IMR-90 (cell line): ENCODE measurements at regions not wholly inside any gene's neighbourhood (a gene's known extent, or its start where the extent isn't known, plus 50 kb on each side); places are given as distances from the start of the nearest gene placed in this dataset.

Experiments used
- MAZ ChIP-seq: IDR thresholded peaks from 2 replicates; pipeline ENCODE4 v1.6.1; 2012; ENCODE audit warnings: low read depth, mild to moderate bottlenecking, low read length, improper control_type of control experiment, moderate library complexity, borderline replicate concordance
- POLR2A ChIP-seq: IDR thresholded peaks from 2 replicates; pipeline ENCODE4 v1.6.1; 2012; ENCODE audit warnings: mild to moderate bottlenecking, low read depth, low read length
- USF2 ChIP-seq: fragments of 150-350 bp; IDR thresholded peaks from 2 replicates; pipeline ENCODE4 v1.6.1; 2017; ENCODE audit warnings: mild to moderate bottlenecking, antibody characterized with exemption, low read length, low read depth
- TF ChIP-seq, protein P1 (sequence below): conservative IDR thresholded peaks from 2 replicates; pipeline ENCODE4 v1.5.1; 2012; ENCODE audit warnings: mild to moderate bottlenecking, low read depth, low read length, improper control_type of control experiment

DNA sequence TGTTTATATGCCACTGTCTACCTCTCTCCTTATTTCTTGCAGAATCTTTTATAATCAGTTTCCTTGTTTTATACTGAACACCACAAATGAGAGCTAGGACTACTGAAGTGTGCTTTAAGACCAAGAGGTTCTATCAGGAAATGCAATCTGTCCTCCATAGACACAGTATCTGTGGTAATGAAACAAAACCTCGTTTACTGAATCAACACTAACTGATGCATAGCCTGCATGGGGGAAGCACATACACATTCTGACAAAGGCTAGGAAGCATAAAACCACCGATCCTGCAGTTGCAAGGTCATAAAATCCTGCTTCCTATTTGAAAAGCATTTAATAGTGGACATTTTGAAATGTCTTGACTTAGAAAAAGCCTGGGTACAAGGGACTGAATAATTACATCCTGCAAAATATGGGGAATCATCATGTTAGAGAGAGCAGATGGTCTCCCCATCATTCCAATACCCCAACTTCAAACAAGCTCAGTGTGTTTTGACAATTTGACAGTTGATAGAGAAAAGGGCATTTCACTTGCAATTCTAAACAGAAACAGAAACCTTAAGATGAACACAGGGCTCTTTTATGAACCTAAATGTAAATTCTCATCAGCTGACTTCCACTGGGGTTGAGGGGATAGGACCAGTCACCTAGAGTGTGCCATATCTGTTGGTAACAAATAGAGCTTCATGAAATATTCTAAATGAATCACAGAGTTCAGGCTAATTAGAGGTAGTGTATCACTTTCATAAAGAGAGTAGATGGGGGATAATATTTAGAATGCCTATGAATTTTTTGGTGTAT, 1845.6 kb upstream of the PIK3C3 start:
- TF ChIP-seq, protein P1, sequence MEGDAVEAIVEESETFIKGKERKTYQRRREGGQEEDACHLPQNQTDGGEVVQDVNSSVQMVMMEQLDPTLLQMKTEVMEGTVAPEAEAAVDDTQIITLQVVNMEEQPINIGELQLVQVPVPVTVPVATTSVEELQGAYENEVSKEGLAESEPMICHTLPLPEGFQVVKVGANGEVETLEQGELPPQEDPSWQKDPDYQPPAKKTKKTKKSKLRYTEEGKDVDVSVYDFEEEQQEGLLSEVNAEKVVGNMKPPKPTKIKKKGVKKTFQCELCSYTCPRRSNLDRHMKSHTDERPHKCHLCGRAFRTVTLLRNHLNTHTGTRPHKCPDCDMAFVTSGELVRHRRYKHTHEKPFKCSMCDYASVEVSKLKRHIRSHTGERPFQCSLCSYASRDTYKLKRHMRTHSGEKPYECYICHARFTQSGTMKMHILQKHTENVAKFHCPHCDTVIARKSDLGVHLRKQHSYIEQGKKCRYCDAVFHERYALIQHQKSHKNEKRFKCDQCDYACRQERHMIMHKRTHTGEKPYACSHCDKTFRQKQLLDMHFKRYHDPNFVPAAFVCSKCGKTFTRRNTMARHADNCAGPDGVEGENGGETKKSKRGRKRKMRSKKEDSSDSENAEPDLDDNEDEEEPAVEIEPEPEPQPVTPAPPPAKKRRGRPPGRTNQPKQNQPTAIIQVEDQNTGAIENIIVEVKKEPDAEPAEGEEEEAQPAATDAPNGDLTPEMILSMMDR, result no peak
- TF ChIP-seq MAZ (no peak), POLR2A (no peak), USF2 (no peak)
